ENCODE measurements at regions not wholly inside any gene's neighbourhood (a gene's known extent, or its start where the extent isn't known, plus 50 kb on each side); places are given as distances from the start of the nearest gene placed in this dataset.

GRCh38 chr2:81647715-81648230 is 1343.2 kb upstream of the LRRTM1 start:
- ATAC-seq, result no peak
- no peak for FAIRE-seq
- Histone ChIP-seq H3K36me3 (no peaks in the 10 kb centered on the region), H3K4me3 (no peak overlapping the region), H3K4me1 (no peaks in the 10 kb centered on the region), H3K27ac (no peak overlapping the region), H3K27me3 (no peaks in the 10 kb centered on the region), H3K9me3 (no peaks in the 10 kb centered on the region)
- DNase-seq, result no peak
- intact Hi-C loops (cut with DNase I), result no loop called here
- no peak for TF ChIP-seq CTCF (IDR thresholded peaks at IDR 0.05)

- H3K9me3 ChIP-seq, result no peaks in the 10 kb centered on the region
- H3K4me1 ChIP-seq, result no peaks in the 10 kb centered on the region
- H3K4me3 ChIP-seq, result no peak overlapping the region
- H3K36me3 ChIP-seq, result no peaks in the 10 kb centered on the region
- no peak overlapping the region for H3K27ac ChIP-seq
- DNase-seq, result no peak
- intact Hi-C loops (cut with DNase I), result no loop called here
- TF ChIP-seq CTCF (IDR thresholded peaks at IDR 0.05), result no peak
- H3K27me3 ChIP-seq, result no peaks in the 10 kb centered on the region
- FAIRE-seq, result no peak
- ATAC-seq, result no peak
- 39 to 54% methylated on average over 2 of the region's 2 CpGs for WGBS, 2 donors
These were observed 1341.3 kb upstream of the LRRTM1 start for GRCh38 chr2:81645745-81646301.

GRCh38 chr2:81644189-81644588 is 1339.6 kb upstream of the LRRTM1 start:
- Histone ChIP-seq H3K36me3 (no peaks in the 10 kb centered on the region), H3K4me1 (no peaks in the 10 kb centered on the region), H3K27ac (no peak overlapping the region), H3K27me3 (no peaks in the 10 kb centered on the region), H3K9me3 (no peaks in the 10 kb centered on the region), H3K4me3 (no peak overlapping the region)
- intact Hi-C loops (cut with DNase I), result no loop called here
- WGBS, 2 donors, result 10 to 12% methylated on average over 1 of the region's 1 CpG
- DNase-seq (no peak), ATAC-seq (no peak), FAIRE-seq (no peak)
- TF ChIP-seq CTCF (IDR thresholded peaks at IDR 0.05), result no peak

GRCh38 chr2:81624825-81625224 is 1320.3 kb upstream of the LRRTM1 start:
- Histone ChIP-seq H3K36me3 (no peaks in the 10 kb centered on the region), H3K27ac (no peak overlapping the region), H3K9me3 (no peaks in the 10 kb centered on the region), H3K4me1 (no peaks in the 10 kb centered on the region), H3K4me3 (no peak overlapping the region), H3K27me3 (no peaks in the 10 kb centered on the region)
- 67 to 76% methylated on average over 2 of the region's 2 CpGs for WGBS, 2 donors
- no peak for ATAC-seq
- intact Hi-C loops (cut with DNase I), result no loop called here
- no peak for FAIRE-seq
- TF ChIP-seq CTCF (IDR thresholded peaks at IDR 0.05), result no peak
- DNase-seq, result no peak

- Histone ChIP-seq H3K27ac (no peak overlapping the region), H3K4me3 (no peak overlapping the region), H3K27me3 (no peaks in the 10 kb centered on the region), H3K4me1 (no peaks in the 10 kb centered on the region), H3K36me3 (no peaks in the 10 kb centered on the region), H3K9me3 (no peaks in the 10 kb centered on the region)
- intact Hi-C loops (cut with DNase I), result no loop called here
- no peak for TF ChIP-seq CTCF (IDR thresholded peaks at IDR 0.05)
- FAIRE-seq (no peak), DNase-seq (no peak), ATAC-seq (no peak)
- 56 to 77% methylated on average over 1 of the region's 1 CpG for WGBS, 2 donors
These were observed 1295.5 kb upstream of the LRRTM1 start for GRCh38 chr2:81600088-81600487.

All from pancreas (tissue), 10 donors.